Stomach (tissue), 8 donors: ENCODE measurements at regions not wholly inside any gene's neighbourhood (a gene's known extent, or its start where the extent isn't known, plus 50 kb on each side); places are given as distances from the start of the nearest gene placed in this dataset.

ENCODE experiments used
- DNase-seq, 2 donors: peaks; one replicate each; pipeline versions ENCODE4 v3.0.0 to v3.0.0-alpha.2; 2013 to 2019
- H3K27ac ChIP-seq, 5 donors: fragments of 200-600 bp in 4 of 5; sonication (generic) in 4 of 5; one replicate each; pipeline ENCODE4 v1.5.1; 2013 to 2019; ENCODE audit warnings: mild to moderate bottlenecking in 1 of 5, moderate library complexity in 1 of 5
- H3K27me3 ChIP-seq, 3 donors: fragments of 200-600 bp; sonication (generic); one replicate each; pipeline ENCODE4 v1.5.1; 2017 to 2019; ENCODE audit warnings: mixed run types in 1 of 3
- H3K36me3 ChIP-seq, 4 donors: fragments of 200-600 bp; sonication (generic); 1 replicate in 3 of 4; 2 replicates in 1 of 4; pipeline ENCODE4 v1.5.1; 2016 to 2019
- H3K4me1 ChIP-seq, 4 donors: fragments of 200-600 bp; sonication (generic); one replicate each; pipeline ENCODE4 v1.5.1; 2016 to 2019
- H3K4me3 ChIP-seq, 4 donors: fragments of 200-600 bp; sonication (generic) in 3 of 4; one replicate each; pipeline ENCODE4 v1.5.1; 2016 to 2019; ENCODE audit warnings: mild to moderate bottlenecking in 1 of 4
- H3K9me3 ChIP-seq, 4 donors: fragments of 200-600 bp; sonication (generic); one replicate each; pipeline ENCODE4 v1.5.1; 2016 to 2019
- EP300 ChIP-seq: sonication (generic); formaldehyde crosslinking; IDR thresholded peaks from one replicate; pipeline ENCODE4 v1.6.1; 2017; ENCODE audit warnings: antibody characterized with exemption
- POLR2A ChIP-seq, 4 donors: fragments of 450-650 bp; IDR thresholded peaks; one replicate each; pipeline ENCODE4 v1.6.1; 2016; ENCODE audit warnings: antibody characterized with exemption in 4 of 4, control low read depth in 2 of 4, mild to moderate bottlenecking in 1 of 4, moderate library complexity in 1 of 4
- POLR2AphosphoS5 ChIP-seq, 3 donors: sonication (generic); formaldehyde crosslinking; IDR thresholded peaks; one replicate each; pipeline ENCODE4 v1.6.1; 2016; ENCODE audit warnings: antibody characterized with exemption in 3 of 3
- WGBS, 5 donors: extraction: QIAGEN DNeasy Blood & Tissue Kit in 3 of 5; methylation state at CpG; one replicate each; pipeline versions ENCODE4 v1.1.5 to v1.1.7; 2013 to 2018; 5-methylcytosine and 5-hydroxymethylcytosine counted together
- intact Hi-C: fragments of 100-400 bp; cut with DNase I; formaldehyde crosslinking; loops from one replicate; pipeline ENCODE4 v1.15.1; 2023; ENCODE audit warnings: low total_unique reads
- TF ChIP-seq, protein P1 (sequence below), 7 experiments: fragments of 450-650 bp in 4 of 7; fragments of 200-600 bp in 3 of 7; sonication (generic) in 3 of 7; IDR thresholded peaks; one replicate each; pipeline ENCODE4 v1.5.1; 2016 to 2019; ENCODE audit warnings: antibody characterized with exemption in 7 of 7, control low read depth in 2 of 7, mild to moderate bottlenecking in 1 of 7
- donor health status: healthy with polysubstance abuse.
- donor health status: Bipolar disorder and iron deficiency.
- donor health status: healthy.

DNA sequence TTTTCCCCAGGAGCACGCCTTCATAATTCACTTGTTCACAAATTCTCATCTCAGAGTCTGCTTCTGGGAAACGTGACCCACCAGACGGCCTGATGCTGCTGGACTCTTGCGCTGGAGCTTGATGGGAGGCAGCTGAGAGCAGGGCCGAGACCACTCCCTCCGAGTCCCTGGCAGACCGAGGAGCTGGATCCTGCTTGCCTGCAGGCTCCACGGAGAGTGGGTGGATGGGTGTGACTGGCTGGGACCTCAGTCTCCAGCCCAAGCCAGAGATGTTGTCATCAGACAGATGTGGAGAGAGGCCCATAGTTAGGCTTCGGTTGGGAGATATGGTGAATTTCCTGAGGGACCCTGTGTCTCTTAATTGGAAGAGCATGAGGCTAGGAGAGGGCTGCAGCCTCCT lies 76.4 kb downstream of the TSN start:
- Histone ChIP-seq H3K4me1 (no peaks in the 10 kb centered on the region), H3K27ac (no peak overlapping the region), H3K27me3 (no peaks in the 10 kb centered on the region), H3K4me3 (no peak overlapping the region), H3K9me3 (no peaks in the 10 kb centered on the region), H3K36me3 (no peaks in the 10 kb centered on the region)
- 75 to 83% (median 75%) methylated on average over 7 to 9 of the region's 9 CpGs for whole genome bisulfite sequencing, 5 donors
- DNase-seq = peak in 1 of 2 donors; percentile 84
- intact Hi-C loops = no loop called here
- TF ChIP-seq, protein P1, sequence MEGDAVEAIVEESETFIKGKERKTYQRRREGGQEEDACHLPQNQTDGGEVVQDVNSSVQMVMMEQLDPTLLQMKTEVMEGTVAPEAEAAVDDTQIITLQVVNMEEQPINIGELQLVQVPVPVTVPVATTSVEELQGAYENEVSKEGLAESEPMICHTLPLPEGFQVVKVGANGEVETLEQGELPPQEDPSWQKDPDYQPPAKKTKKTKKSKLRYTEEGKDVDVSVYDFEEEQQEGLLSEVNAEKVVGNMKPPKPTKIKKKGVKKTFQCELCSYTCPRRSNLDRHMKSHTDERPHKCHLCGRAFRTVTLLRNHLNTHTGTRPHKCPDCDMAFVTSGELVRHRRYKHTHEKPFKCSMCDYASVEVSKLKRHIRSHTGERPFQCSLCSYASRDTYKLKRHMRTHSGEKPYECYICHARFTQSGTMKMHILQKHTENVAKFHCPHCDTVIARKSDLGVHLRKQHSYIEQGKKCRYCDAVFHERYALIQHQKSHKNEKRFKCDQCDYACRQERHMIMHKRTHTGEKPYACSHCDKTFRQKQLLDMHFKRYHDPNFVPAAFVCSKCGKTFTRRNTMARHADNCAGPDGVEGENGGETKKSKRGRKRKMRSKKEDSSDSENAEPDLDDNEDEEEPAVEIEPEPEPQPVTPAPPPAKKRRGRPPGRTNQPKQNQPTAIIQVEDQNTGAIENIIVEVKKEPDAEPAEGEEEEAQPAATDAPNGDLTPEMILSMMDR (IDR thresholded peaks at IDR 0.05) = no peak
- TF ChIP-seq EP300 (no peak), POLR2AphosphoS5 (IDR thresholded peaks at IDR 0.05) (no peak), POLR2A (IDR thresholded peaks at IDR 0.05) (no peak)

DNA sequence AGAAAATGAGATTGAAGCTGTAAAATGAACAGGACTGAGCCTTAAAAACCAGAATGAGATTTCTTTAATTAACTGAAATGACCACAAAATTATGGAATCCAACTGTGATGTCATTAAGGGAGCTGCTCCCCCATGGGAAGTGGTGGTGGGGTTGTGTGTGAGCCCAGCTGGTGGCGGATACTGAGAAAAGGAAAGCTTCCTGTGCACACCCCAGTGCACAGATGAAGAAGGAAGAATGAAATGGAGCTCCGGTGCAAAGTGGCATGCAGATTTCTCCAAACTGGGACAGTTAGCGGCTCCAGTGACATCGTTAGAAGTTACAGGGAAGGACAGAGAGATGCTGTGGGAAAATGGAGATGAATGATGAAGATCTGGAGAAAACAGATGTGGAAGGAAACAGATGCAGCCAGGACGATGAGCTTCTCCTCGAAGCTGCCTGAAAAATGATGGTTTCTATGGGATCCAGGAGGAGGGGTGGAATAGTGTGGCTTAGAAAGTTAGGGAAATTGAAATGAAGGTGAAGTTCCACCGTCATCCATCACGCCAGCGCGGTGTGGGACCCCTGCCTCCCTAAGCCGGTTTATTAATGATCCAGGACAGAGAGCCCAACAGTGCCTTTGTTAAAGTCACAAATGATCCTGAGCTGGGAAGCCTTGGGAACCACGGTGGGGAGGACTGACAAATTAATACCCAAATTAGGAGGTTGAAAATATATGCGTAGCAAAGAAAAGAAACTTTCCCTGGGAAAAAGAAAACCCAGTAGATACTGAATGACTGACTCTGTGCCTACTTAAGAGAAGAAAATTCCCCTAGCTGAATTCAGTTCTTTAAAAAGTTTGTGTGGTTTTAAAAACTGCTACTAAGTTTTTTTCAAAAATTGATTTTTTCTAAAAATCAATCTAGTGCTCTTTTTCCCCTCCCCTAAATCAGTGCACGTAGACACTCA lies 77.2 kb downstream of the TSN start:
- no peak for TF ChIP-seq POLR2AphosphoS5 (IDR thresholded peaks at IDR 0.05)
- TF ChIP-seq POLR2A (IDR thresholded peaks at IDR 0.05) = no peak
- no peak for TF ChIP-seq EP300
- TF ChIP-seq, protein P1 (IDR thresholded peaks at IDR 0.05) = no peak

DNA sequence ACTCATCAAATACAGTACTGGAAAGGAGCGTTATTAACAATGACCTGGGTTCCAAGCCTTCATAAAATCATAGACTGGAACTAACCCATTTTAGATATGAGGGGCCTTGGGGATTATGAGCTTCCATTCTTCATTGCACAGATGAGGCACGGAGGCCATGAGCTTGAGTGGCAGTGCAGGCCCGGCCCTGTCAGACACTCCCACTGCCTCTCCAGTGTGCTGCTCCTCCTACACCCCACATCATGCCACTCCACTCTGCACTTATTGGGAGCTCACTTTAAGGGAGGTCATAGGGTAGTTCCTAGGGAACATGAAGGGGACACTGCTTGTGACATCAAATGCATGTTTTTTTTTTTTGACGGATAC lies 77.9 kb downstream of the TSN start:
- intact Hi-C loops = no loop called here
- WGBS, 5 donors = 79 to 92% (median 88%) methylated on average over 4 of the region's 4 CpGs
- Histone ChIP-seq H3K36me3 (no peaks in the 10 kb centered on the region), H3K4me3 (no peak overlapping the region), H3K27me3 (no peaks in the 10 kb centered on the region), H3K27ac (no peak overlapping the region), H3K4me1 (no peaks in the 10 kb centered on the region), H3K9me3 (no peaks in the 10 kb centered on the region)
- TF ChIP-seq POLR2A (IDR thresholded peaks at IDR 0.05) = no peak
- no peak for TF ChIP-seq POLR2AphosphoS5 (IDR thresholded peaks at IDR 0.05)
- no peak for TF ChIP-seq EP300
- TF ChIP-seq, protein P1 (IDR thresholded peaks at IDR 0.05) = no peak
- no peak for DNase-seq

More for the DNA sequence above, 77.2 kb downstream of the TSN start:
- Histone ChIP-seq H3K4me3 (no peak overlapping the region), H3K27me3 (no peaks in the 10 kb centered on the region), H3K9me3 (no peaks in the 10 kb centered on the region), H3K36me3 (no peaks in the 10 kb centered on the region), H3K27ac (no peak overlapping the region), H3K4me1 (no peaks in the 10 kb centered on the region)
- DNase-seq = no peak
- intact Hi-C loops = no loop called here
- WGBS, 5 donors = 82 to 89% (median 86%) methylated on average over 14 of the region's 14 CpGs

DNA sequence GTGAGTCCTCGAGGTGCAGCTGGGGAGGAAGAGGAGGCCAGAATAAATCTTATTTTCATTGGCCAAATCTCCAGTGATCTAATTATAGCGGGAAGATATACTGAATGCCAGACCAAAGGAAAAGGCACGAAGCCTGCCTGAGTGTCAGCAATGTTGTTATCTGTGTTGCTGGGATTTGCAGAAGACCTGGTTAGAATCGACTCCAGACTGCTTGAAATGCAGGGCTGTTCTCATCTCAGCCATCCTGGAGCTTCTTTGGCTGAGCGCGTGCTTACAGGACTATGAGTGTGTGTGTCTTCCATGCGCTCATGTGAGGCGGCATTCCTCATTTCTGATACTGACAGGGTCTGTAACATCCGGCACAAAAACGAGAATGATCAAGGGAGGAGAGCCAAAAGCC lies 81.2 kb downstream of the TSN start:
- Histone ChIP-seq H3K4me3 (no peak overlapping the region), H3K9me3 (no peaks in the 10 kb centered on the region), H3K36me3 (no peaks in the 10 kb centered on the region), H3K27ac (no peak overlapping the region), H3K4me1 (no peaks in the 10 kb centered on the region), H3K27me3 (no peaks in the 10 kb centered on the region)
- TF ChIP-seq EP300 = no peak
- TF ChIP-seq POLR2A (IDR thresholded peaks at IDR 0.05) = no peak
- TF ChIP-seq, protein P1 (IDR thresholded peaks at IDR 0.05) = no peak
- TF ChIP-seq POLR2AphosphoS5 (IDR thresholded peaks at IDR 0.05) = no peak
- WGBS, 5 donors = 60 to 70% (median 60%) methylated on average over 10 of the region's 10 CpGs
- DNase-seq = peak in 1 of 2 donors; percentile 29
- intact Hi-C loops = no loop called here
